ENCODE measurements at regions not wholly inside any gene's neighbourhood (a gene's known extent, or its start where the extent isn't known, plus 50 kb on each side); places are given as distances from the start of the nearest gene placed in this dataset.

DNA sequence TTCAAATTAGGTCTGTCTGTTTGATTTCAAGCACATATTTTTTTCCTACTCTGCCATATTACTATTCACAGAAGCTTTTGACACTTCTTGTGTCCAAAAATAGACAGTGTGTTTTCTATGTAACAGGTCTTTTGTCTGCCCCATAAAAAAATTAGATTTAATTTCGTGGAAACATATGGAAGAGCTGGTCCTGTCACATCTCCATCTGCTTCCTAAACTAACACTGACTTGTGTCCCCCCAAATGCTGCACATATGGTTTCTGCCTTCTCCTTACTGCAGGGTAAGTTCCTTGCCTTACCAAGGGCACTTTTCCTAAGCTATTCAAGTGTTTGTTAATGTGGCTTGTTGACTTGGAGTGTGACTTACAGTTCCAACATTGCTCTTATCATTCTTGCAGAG lies 340.7 kb upstream of the ARX start:
- no peak overlapping the region for H3K4me2 ChIP-seq (ENCODE audit: low read length)
- no peaks in the 10 kb centered on the region for H3K9me3 ChIP-seq (ENCODE audit: control insufficient read depth, insufficient read depth, low read length)
- H3K4me3 ChIP-seq (ENCODE audit: low read length): no peak overlapping the region
- TF ChIP-seq EZH2phosphoT487 (IDR thresholded peaks at IDR 0.05; ENCODE audit: borderline replicate concordance, low read length): no peak
- TF ChIP-seq, protein P1, sequence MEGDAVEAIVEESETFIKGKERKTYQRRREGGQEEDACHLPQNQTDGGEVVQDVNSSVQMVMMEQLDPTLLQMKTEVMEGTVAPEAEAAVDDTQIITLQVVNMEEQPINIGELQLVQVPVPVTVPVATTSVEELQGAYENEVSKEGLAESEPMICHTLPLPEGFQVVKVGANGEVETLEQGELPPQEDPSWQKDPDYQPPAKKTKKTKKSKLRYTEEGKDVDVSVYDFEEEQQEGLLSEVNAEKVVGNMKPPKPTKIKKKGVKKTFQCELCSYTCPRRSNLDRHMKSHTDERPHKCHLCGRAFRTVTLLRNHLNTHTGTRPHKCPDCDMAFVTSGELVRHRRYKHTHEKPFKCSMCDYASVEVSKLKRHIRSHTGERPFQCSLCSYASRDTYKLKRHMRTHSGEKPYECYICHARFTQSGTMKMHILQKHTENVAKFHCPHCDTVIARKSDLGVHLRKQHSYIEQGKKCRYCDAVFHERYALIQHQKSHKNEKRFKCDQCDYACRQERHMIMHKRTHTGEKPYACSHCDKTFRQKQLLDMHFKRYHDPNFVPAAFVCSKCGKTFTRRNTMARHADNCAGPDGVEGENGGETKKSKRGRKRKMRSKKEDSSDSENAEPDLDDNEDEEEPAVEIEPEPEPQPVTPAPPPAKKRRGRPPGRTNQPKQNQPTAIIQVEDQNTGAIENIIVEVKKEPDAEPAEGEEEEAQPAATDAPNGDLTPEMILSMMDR (IDR thresholded peaks at IDR 0.05; ENCODE audit: low read depth, low read length, poor library complexity, severe bottlenecking): no peak
- H3K27ac ChIP-seq (ENCODE audit: low read depth, low read length): no peak overlapping the region
- H4K20me1 ChIP-seq (ENCODE audit: control insufficient read depth, insufficient read depth, low read depth, low read length): no peaks in the 10 kb centered on the region
- no peaks in the 10 kb centered on the region for H3K4me1 ChIP-seq (ENCODE audit: control insufficient read depth, low read length)
- H3K79me2 ChIP-seq (ENCODE audit: control insufficient read depth, low read length): no peaks in the 10 kb centered on the region
- no peaks in the 10 kb centered on the region for H3K36me3 ChIP-seq (ENCODE audit: control insufficient read depth, low read length)
- H3F3A ChIP-seq (ENCODE audit: control insufficient read depth, insufficient read depth): no peaks in the 10 kb centered on the region
- H3K9me2 ChIP-seq (replicated peaks; ENCODE audit: control insufficient read depth, low read length): no peaks in the 10 kb centered on the region
- H3K27me3 ChIP-seq (ENCODE audit: control insufficient read depth, low read length): no peaks in the 10 kb centered on the region

DNA sequence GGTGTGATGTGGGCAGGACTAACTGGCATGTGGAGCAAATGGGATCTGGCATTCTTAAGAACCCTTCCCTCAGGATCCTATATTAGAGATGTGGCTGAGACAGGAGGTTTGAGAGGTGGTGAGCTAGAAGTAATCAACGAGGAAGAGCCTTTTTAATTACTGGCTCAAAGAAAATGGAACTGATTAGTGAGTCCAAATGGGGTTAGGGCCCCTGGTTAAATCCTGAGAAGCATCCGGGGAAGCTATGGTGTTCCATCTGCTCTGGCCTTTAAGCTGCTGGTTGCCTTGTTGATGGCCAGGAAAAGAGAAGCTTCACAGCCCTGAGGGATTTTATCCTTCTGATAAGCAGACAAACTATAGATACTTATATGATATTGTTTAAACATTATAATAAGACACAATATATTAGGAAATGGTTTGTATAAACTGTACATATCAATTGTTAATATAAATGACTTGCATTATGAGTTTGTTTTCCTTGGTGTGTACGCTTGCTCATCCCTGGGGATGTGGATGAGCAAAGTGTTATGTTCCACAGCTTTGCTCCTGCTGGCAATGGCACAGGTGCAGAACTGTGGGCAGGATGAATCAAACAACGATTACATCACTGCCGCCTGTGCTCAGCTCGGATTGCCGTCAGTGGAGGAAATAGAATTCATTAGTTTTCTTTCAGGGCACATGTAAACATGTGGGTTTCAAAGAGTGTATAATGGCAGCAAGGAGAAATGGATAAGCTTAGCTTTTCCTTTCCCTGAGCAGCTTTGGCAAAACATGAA lies 328.6 kb upstream of the ARX start:
- no peaks in the 10 kb centered on the region for H3K36me3 ChIP-seq (ENCODE audit: control insufficient read depth, low read length)
- H3K9me3 ChIP-seq (ENCODE audit: control insufficient read depth, insufficient read depth, low read length): no peaks in the 10 kb centered on the region
- H3K4me2 ChIP-seq (ENCODE audit: low read length): no peak overlapping the region
- no peaks in the 10 kb centered on the region for H3K4me1 ChIP-seq (ENCODE audit: control insufficient read depth, low read length)
- no peaks in the 10 kb centered on the region for H3F3A ChIP-seq (ENCODE audit: control insufficient read depth, insufficient read depth)
- H3K4me3 ChIP-seq (ENCODE audit: low read length): no peak overlapping the region
- TF ChIP-seq, protein P1 (IDR thresholded peaks at IDR 0.05; ENCODE audit: low read depth, low read length, poor library complexity, severe bottlenecking): no peak
- no peak for TF ChIP-seq EZH2phosphoT487 (IDR thresholded peaks at IDR 0.05; ENCODE audit: borderline replicate concordance, low read length)
- no peak overlapping the region for H3K27ac ChIP-seq (ENCODE audit: low read depth, low read length)
- no peaks in the 10 kb centered on the region for H3K27me3 ChIP-seq (ENCODE audit: control insufficient read depth, low read length)
- no peaks in the 10 kb centered on the region for H3K9me2 ChIP-seq (replicated peaks; ENCODE audit: control insufficient read depth, low read length)
- H3K79me2 ChIP-seq (ENCODE audit: control insufficient read depth, low read length): no peaks in the 10 kb centered on the region
- H4K20me1 ChIP-seq (ENCODE audit: control insufficient read depth, insufficient read depth, low read depth, low read length): no peaks in the 10 kb centered on the region

DNA sequence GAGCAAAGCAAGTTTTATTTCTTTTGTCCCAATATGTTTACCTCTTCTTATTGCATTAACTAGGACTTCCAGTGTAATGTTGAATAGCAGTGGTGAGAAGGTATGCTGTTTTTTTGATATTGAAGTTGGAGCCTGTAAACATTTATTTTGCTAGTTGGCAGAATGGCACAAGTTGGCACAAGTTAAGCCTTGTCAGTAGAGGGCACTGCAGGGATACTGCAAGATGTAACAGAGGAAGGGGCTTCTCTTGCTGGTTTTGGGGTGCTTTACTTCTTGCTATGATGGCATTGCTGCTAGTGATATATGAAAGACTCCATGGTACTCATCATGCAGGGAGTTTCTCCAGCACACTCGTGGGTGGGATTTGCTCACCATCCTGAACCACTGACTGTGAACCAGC lies 327.3 kb upstream of the ARX start:
- no peaks in the 10 kb centered on the region for H3F3A ChIP-seq (ENCODE audit: control insufficient read depth, insufficient read depth)
- H3K4me1 ChIP-seq (ENCODE audit: control insufficient read depth, low read length): no peaks in the 10 kb centered on the region
- TF ChIP-seq EZH2phosphoT487 (IDR thresholded peaks at IDR 0.05; ENCODE audit: borderline replicate concordance, low read length): no peak
- TF ChIP-seq, protein P1 (IDR thresholded peaks at IDR 0.05; ENCODE audit: low read depth, low read length, poor library complexity, severe bottlenecking): peak; percentile 17
- no peaks in the 10 kb centered on the region for H3K27me3 ChIP-seq (ENCODE audit: control insufficient read depth, low read length)
- H3K27ac ChIP-seq (ENCODE audit: low read depth, low read length): no peak overlapping the region
- no peaks in the 10 kb centered on the region for H4K20me1 ChIP-seq (ENCODE audit: control insufficient read depth, insufficient read depth, low read depth, low read length)
- no peak overlapping the region for H3K4me2 ChIP-seq (ENCODE audit: low read length)
- H3K9me2 ChIP-seq (replicated peaks; ENCODE audit: control insufficient read depth, low read length): no peaks in the 10 kb centered on the region
- no peaks in the 10 kb centered on the region for H3K9me3 ChIP-seq (ENCODE audit: control insufficient read depth, insufficient read depth, low read length)
- no peak overlapping the region for H3K4me3 ChIP-seq (ENCODE audit: low read length)
- H3K36me3 ChIP-seq (ENCODE audit: control insufficient read depth, low read length): no peaks in the 10 kb centered on the region
- H3K79me2 ChIP-seq (ENCODE audit: control insufficient read depth, low read length): no peaks in the 10 kb centered on the region
